GM18526 (cell line): ENCODE measurements at regions not wholly inside any gene's neighbourhood (a gene's known extent, or its start where the extent isn't known, plus 50 kb on each side); places are given as distances from the start of the nearest gene placed in this dataset.

Experiments
- POLR2A ChIP-seq: IDR thresholded peaks from 3 replicates; pipeline ENCODE4 v1.6.1; 2011; ENCODE audit not compliant: insufficient read length; ENCODE audit errors: extremely low read depth

GRCh38 chr17:72419866-72420774 lies 299.3 kb downstream of the SOX9 start:
- peak; percentile 48 for TF ChIP-seq POLR2A

DNA sequence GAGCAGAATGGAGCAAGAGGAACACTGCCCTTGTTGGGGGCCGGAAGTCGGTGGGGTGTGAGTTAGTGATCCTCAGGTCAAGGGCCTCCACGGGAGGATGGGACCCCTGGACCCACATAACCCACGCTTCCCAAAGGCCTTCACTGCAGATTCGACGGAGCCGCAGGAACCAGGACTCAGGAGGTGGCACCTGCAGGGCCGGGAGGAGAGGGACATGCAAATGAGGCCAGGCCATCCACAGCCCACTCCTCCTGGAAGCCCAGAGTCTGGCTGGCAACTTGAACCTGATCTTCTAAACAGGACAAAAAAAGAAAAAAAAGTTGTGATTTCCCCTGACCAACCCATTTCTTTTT lies 299.9 kb downstream of the SOX9 start:
- TF ChIP-seq POLR2A: peak; percentile 42

GRCh38 chr17:72421128-72422092 lies 300.6 kb downstream of the SOX9 start:
- peak; percentile 34 for TF ChIP-seq POLR2A

- TF ChIP-seq POLR2A: no peak
Measured at GRCh38 chr17:72422204-72422504, 301.3 kb downstream of the SOX9 start.

- peak; percentile 28 for TF ChIP-seq POLR2A
Measured at GRCh38 chr17:72422505-72423285, 301.9 kb downstream of the SOX9 start.

DNA sequence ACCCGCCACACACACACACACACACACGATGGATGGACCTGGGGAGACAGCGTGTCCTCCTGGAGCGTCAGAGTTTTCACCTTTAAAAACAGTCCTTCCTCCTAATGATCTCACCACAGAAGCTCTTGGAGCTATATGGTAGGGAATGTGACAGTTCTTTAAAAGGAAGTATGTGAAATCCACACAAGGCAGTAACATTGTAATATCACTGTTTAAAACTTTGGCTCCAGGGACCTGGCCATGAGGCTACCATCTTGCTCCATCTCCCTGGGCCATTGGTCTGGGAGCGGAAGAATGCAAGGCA lies 302.4 kb downstream of the SOX9 start:
- no peak for TF ChIP-seq POLR2A

DNA sequence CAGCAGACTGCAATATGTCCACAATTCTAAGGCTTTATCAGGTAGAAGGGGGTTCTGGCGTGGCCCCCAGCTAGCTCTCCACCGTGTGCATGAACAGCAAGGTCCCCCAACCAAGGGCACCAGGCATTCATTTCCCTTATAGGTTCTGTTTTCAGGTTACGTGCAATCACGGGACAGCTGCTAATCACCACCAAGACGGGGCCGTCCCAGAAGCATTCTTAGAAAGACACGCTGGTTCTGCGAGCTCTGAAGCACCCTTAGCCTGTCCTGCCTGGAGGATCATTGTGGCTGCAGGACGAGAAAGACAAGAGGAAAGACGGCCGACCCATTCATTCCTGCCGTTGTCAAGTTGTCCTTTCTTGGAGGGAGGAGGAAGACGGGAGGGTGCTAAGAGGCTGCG lies 302.9 kb downstream of the SOX9 start:
- TF ChIP-seq POLR2A: no peak

DNA sequence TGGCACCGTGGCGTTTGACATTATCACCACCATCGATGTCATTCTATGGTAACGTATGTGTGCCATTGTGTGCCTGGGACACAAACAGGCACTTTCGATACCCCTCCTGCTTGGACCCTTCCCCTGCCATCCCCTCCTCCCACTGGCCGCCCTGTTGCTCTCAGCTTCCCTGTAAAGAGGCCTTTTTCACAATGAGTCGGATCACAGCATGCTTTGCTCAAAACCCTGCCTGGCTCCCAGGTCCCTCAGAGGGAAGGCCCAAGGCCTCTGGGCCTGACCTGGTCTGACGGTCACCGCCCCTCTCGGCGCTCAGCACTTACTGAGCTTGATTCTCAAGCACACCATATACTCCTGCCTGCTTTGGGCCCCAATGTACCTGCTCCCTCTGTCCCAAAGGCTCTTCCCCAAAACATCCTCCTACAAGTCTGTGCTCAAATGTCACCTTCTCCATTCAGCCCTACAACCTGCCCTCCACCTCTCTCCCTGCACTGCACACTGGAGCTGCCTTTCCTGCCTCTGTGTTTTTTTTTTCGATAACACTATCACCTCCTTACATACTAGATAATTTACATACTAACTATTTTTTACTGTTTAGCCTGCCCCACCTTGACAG lies 303.8 kb downstream of the SOX9 start:
- no peak for TF ChIP-seq POLR2A

DNA sequence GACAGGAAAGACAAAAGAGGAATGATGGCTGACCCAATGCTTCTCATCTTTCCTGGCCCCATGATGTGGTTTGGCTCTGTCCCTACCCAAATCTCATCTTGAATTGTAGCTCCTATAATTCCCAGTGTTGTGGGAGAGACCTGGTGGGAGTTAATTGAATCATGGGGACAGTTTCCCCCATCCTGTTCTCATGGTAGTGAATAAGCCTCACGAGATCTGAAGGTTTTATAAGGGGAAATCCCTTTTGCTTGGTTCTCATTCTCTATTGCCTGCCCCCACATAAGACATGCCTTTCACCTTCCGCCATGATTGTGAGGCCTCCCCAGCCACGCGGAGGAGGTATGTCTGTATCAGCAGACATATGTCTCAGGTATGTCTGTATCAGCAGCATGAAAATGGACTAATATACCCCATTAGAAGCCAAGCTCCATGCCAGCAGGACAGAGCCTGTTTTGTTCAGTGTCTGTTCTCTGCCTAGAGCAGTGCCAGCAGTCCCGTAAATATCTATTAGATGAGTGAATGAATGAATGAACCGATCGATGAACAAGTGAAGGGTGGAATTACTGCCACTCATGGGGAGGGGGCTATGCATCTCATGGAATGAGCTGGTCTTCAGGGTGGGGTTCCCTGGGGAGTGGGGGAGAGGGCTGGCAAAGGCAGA lies 304.4 kb downstream of the SOX9 start:
- no peak for TF ChIP-seq POLR2A

DNA sequence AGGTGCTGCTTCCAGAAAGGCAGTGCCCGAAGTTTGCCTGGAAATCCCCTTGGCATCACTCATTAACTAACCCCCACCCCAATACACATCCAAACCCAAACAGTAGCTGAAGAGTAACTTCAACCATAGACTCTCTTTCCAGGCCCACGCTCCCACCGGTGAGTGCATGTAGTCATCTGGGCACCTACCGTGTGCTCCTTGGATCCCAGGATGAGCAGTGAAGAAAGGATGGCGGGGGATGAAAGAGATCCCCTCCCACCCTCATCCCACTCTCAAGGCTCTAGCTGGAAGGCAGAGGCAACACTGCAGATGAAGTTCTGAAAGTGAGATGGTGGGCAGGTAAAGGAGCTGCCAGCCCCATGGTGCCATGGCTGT lies 305.0 kb downstream of the SOX9 start:
- TF ChIP-seq POLR2A: peak; percentile 33

DNA sequence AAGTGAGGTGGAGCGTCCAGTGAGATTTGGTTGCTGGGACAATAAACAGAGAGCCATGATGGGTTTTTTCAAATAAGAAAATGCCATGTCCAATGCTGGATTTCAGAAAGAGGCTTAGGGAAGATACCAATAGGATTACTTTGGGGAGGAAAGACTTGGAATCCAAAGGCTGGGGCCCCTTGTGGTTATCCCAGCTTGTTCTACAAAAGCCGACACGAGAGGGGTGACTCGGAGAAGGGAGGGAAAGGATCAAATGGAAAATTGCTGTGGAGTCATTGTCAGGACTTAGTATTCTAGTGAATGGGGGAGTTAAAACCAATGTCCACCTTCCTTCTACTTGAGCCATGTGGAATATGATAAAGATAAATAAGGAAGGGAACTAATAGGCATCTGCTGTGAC lies 305.5 kb downstream of the SOX9 start:
- no peak for TF ChIP-seq POLR2A

DNA sequence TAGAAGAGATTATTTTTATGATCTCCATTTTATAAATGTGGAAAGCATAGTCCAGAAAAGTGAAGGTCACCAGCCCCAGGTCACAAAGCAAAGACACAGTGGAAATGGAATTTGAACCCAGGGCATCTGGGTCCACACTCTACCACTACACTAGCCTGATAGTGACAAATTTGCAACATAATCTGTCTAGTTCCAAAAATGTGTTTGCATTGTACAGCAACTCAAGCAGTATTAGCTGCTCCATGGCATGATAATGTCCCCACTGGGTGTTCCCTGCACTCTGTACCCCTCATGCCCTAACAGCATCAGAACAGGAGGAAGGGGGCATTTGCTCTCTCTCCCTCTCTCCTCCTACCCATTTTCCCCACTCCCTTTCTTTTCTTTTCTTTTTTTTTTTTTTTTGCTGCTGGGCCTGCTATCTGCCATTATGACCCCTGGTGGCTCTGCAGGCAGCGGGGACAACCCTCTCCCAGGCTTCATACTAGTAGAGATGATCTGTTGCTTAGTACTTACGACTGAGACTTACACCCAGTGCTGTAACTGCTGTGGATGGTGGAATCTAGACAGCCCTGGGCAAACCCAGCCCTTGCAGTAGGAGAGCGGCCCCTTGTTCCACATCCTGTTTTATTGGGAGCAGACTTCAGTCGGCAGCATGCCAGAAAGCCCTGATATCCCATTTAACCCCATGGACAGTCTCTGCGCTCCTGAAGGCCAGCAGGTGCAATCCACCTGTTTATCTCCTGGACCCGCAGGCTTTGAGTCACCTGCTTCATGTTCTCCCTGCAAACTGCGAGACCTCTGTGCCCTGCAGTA lies 306.3 kb downstream of the SOX9 start:
- peak; percentile 1 for TF ChIP-seq POLR2A

DNA sequence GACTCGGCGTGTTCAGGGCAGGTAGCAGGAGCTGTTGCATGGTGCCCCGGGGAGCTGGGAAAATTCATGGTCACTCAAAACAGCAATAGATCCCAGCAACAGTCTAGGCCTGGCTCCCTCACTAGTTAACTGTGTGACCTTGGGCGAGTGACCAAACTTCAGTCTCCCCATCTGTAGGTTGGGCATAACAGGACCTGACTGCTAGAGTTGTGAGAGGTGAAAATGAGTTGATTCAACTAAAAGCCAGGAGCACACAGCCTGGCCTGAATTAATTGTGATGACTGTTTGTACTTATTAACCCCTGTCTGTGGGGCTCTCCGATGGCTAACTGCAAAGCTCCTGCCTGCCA lies 306.9 kb downstream of the SOX9 start:
- no peak for TF ChIP-seq POLR2A

DNA sequence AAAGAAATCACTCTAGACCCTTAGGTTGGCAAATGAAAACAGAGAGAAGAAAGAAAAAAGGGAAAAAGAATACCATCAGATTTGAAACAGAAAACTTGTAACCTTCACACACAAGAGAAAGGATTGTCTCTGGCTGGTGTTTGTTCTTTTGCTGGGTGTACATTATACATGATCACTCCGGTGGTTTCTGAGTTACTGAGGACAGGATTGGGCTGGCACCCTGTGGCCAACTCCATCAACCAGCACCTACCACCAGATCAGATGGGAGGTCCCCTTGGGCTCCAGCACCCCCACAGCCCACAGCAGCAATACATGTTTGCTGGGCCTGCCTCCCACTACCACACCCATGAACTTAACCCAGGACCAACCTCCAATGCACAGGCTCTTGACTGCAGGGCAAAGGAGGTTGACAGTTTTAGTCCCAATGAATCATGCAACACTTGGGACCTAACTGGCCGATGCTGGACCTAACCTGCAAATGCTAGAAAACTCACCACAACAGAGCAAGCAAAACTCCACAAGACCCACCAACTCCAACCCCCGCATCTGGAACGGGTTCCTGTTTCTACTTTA lies 308.3 kb downstream of the SOX9 start:
- TF ChIP-seq POLR2A: no peak
